ENCODE measurements at regions not wholly inside any gene's neighbourhood (a gene's known extent, or its start where the extent isn't known, plus 50 kb on each side); places are given as distances from the start of the nearest gene placed in this dataset.

DNA sequence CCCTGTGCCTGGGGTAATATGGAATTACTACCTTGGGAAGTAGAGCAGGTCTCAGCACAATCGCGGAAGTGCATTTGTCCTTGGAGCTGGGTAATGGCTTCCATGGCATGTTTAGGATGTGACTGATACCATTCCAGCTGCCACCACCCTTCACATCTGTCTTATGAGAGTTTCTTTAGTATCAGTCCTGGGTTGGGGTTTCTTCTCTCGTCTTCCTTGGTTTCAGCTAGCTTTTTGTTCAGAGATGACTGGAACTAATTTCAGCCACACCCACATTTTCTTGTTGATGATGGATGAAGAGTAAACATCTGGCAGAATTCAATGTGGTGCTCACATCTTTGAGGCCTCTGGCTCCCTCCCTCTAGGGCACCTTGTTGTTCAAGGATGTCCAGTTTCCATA lies 212.9 kb upstream of the SOX21 start:
- TF ChIP-seq EZH2 (IDR thresholded peaks at IDR 0.05; ENCODE audit: insufficient read depth, poor library complexity, severe bottlenecking): no peak
- no peak for TF ChIP-seq EZH2phosphoT487 (IDR thresholded peaks at IDR 0.05; ENCODE audit: insufficient read depth, low read depth)
